ENCODE measurements at regions not wholly inside any gene's neighbourhood (a gene's known extent, or its start where the extent isn't known, plus 50 kb on each side); places are given as distances from the start of the nearest gene placed in this dataset.

DNA sequence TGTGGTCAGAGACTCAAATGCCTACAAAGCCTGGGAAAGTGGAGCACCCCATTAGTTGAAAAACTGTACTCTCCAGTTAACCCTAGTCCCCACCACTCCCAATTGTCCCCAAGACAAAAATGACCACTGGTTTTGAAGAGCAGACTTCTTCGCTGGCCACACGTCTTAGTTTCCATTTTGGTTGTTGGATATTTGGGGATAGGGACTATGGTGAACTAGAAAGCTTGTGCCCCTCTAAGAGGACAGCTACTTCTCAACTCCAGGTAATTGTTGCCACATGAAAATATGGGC lies 109.4 kb upstream of the SPRY4 start:
- DNase-seq (ENCODE audit: low read depth), result no peak

DNA sequence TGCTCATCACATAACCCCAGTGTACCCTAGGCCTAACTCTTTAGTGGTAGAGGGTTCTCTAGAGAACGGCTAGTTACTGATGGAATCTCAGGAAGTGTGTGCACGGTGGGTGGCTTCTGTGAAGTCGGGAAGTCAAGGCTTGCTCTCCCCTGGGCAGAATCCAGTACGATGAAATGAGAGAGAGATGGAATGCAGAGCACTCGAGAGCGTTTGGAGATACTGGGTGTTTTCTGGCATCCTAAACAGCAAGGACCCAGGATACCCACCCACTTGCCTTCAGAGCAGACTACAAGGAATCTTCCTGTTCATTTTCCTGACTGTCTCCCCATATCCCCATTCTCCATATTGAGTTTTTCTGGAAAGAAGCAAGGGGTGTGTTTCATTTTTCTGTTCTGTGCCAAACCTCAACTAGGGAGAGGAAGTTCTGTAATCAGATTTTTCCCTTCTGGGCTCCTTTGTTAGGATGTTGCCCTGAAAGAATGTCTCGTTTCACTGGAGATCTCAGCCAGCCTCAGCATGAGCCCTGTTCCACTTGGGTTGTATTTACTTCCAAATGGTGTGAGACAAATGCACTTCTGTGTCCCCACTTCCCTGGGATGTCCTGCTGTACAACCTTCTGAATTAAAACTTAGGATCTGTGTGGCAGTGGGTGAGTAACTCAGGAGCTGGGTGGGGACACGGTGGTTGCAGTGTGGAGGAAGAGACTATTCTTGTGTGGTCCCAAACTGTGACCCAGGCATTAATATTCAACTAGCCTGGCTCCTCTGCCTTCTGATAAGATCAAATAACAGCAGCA lies 108.9 kb upstream of the SPRY4 start:
- no peak for DNase-seq (ENCODE audit: low read depth)

DNA sequence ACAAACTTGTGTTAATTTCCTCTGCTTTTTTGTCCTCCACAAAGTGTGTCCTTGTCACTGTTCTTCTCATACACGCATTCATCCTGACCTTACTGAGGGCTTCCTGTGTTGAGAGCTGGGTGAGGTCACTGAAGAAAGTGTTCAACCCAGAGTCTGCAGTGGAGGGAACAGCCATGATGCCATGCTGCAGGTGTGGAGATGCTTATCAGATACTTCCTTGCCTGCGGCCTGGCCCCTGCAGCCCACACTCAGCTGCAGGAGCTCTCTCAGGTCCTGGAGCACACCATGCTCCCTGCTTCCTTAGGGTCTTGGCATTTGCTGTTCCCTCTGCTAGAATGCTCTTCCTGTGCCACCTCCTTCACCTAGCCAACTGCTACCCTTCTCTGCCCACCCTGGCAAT lies 108.1 kb upstream of the SPRY4 start:
- no peak for DNase-seq (ENCODE audit: low read depth)

DNA sequence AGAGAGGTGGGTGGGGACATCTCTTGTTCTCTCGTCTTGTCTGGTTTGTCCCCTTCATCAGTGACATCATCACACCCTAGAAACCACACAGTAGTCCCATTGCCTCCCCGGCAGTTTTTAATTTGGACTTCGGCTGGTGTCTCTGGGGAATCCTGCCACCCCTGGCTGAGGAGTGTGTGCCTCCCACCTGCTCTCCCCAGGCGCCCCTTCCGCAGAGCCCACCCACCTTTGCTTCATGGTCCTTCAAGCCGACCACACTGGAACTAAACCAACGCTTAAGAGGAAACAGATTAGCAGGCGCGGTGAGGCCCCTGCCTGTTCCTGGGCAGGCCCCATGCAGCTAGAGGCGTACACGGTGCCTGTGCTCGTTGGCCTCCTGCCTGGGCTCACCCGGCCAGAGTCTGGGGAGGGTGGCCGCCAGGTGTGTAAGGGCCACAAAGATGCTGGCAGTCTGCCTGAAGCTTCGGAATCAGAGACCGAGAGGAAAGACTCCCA lies 107.6 kb upstream of the SPRY4 start:
- DNase-seq (ENCODE audit: low read depth), result peak; percentile 22

DNA sequence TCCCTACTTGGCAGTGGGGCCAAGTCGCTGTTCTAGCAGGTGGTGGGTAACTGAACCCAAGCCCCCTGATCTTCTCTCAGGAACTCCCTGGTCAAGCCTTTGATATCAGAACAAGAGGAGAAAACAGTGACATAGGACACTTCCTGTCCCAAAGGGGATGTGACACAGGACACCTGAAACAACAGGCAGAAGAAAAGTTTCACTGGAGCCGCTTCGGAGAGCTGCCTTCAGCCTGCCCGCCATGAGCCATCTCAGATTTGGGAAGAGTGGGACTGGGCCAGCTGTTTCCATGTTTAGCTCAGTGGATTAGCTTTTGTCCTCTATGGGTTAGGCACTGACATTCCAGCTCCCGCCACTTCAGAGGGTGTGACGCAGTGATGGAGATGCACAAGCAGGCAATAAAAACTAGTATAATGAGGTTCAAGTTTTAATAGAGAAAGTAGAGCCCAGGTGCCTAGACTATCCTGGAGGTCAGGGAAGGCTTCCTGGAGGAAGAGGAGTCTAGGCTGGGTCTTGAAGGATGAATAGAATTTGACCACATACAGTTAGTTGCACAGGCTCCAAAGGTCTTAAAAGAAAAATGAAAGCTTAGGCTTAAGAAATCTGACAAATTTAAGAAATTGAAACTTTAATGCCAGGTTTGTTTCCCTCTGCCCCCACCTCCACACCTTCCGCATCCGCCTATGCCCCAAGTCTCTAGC lies 104.1 kb upstream of the SPRY4 start:
- DNase-seq (ENCODE audit: low read depth), result no peak

DNA sequence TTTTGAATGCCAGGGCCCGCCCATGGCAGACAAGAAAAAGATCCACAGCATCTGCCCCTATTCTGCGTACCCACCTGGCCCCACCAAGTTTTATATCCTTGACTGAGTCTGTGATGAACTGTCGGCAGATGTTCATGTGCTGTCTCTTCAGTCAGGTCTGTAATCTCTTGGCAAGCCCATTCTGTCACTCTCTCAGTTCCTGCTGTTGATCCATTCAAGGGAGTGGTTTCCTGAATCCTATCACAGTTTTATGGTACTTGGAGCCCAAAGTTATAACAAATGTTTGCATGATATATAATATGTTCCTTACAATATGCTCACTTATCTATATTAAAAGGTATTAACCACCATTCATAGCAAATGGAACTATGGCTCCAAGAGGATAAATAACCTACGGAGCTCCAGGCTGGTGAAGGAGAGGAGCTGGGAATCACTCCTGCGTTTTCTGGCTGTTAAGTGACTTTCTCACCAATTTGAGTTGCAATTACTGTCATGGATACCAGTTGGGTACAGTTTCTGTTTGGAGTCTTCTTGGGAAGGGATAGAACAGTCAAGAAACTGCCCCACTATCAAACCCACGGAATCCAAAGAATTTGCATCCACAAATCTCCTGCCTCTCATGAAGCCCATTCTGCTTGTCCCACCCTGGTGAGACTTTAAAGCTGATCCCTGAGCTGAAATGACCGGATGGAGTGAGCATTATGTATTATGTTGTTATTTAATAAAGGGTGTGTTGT lies 103.4 kb upstream of the SPRY4 start:
- DNase-seq (ENCODE audit: low read depth), result no peak

DNA sequence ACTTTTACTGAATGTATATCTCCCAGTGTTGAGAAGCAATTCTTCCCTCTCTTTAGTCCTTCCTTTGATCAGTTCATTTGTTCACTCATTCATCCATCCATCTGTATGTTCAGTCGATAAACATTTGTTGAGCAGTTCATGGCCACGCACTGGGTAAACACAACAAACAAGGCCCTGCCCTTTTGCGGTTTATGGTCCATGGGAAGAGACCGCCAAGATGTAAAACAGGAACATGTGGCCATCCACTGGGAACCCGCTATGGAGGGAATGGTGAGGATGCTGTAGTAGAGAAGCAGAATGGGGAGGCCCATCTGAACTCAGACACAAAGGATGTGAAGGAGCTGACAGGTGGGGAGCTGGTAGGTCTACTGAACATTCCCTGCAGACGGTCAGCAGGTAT lies 102.7 kb upstream of the SPRY4 start:
- DNase-seq (ENCODE audit: low read depth), result no peak

DNA sequence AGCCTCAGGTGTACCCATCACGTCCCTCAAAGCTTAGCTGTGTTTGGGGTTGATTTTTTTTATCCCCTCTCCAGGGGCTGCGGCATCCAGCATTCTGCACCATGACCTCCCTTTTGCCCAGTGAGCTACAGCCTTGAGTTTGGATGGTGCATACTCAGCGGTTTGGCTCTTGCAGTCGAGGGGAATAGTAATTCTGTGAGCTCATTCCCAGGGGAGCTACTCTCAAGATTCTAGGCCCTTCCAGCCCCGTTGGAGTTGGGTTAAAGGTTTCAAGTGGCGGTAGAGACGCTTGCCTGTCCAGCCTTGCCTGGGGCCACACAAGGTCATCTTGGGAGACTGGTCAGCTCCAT lies 102.2 kb upstream of the SPRY4 start:
- DNase-seq (ENCODE audit: low read depth), result no peak

DNA sequence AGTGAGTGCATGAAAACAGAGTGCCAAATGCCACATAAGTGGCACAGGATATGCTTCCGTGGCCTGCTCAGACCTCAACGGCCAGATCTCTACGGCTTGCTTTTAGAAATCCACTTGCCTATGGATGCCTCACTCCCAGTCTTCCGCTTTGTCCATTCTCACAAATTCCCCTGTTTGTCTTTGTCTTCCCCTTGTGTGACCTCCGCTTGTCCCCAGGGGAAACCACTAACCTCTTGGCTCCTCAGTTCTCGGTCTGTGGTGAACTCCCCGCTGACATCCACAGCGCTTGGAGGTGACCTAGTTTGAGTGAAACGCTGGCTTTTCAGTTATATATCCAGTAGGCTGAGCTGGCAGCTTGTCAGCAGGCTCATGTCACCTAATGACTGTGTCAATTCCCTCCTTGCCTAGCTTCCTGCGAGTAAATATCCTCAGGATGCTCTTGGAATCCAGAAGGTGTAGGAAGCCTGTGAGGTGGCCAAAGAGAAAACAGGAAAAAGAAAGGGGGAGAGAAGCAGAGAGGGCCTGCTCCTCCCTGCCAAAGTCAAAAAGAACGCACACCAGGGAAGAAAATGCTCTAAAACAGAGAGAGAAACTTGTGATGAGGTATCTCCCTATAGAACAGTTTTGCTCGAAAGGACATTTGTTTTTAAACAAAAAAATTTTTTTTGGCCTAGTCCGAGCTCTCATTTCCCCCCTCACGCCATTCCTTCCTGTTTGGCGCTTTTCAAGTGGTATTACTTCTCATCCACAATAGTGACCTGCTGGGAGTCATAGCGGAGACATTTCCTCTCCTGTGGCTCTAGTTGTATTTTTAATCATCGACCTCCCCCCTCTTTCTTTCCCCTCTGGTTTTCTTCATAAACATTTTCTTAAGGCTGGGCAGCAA lies 101.6 kb upstream of the SPRY4 start:
- DNase-seq (ENCODE audit: low read depth), result no peak

DNA sequence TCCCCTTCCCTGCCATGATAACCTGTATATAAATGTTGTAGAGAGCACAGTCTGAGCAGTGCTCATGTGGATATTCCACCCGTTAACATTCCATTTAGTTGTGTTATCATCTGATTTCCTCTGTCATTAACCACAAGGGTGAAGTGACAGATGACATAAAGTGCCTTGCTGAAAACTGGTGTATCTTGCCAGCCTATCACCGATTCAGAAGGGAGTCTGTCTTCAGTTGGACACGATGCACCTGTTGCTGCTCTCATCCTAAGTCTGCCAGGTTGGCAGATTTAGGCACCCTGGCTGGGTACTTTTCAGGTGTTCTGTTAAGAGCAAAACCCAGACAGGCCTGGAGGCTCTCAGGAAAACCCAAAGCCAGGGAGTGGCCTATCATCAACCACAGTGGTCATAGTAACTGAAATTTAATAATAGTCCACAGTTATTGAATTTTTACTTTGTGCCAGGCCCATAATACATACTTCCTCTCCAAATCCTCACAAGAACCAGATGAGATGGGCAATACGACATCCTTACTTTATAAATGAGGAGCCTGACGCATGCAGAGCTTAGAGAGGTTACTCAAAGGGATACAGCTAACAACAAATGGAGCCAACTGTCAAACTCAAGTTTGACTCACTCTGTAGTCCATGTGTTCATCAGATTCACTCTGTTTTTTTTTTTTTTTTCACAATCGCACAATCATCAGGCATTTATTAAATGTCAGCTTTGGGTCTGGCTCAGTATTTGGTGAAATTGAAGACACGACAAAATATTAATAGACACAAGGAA lies 100.7 kb upstream of the SPRY4 start:
- DNase-seq (ENCODE audit: low read depth), result no peak

DNA sequence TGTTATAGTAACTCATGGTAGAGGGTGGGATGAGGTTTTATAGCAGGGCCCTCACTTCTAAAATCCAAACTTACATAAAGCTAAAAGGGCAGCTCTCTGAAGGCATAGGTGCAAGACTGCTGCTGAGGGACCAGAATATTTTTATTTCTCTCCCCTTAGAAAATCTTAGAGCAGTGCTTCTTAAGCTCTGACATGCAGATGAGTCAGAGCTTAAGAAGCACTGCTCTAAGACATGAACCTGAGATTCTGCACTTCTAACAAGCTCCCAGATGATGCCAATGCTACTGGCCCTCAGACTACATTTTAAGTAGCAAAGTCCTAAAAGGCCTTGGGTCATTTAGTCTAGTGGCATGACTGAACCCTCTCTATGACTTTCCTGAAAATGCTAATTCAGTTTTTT lies 97.6 kb upstream of the SPRY4 start:
- DNase-seq (ENCODE audit: low read depth), result no peak

DNA sequence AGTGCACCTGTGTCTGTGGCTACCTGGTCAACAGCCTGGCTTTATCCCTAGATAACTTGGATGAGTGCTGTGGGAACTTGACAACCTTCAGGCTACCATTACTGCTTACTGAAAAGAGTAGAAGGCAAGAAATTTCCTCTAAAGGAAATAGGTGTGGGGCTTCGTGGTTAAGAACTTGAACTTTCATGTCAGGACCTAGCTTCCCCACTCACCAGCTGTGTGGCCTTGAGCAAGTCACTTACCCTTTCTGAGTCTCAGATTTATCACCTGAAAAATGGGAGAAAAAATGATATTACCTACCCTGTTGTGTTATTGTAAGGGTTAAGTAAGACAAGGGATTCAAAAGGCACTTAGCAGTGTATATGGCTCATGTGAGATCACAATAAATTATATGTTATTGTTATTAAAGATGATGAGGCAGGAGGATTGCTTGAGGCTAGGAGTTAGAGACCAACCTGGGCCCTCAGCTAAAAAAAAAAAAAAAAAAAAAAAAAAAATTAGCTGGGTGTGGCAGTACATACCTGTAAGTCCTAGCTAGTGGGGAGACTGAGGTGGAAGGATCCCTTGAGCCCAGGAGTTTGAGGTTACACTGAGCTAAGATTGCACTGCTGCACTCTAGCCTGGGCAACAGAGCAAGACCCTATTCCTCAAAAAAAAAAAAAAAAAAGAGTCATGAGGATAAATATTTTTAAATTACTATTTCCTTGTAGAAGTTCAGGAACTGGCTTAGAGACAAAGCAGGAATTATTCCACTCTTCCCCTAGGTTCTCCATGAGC lies 97.0 kb upstream of the SPRY4 start:
- no peak for DNase-seq (ENCODE audit: low read depth)

DNA sequence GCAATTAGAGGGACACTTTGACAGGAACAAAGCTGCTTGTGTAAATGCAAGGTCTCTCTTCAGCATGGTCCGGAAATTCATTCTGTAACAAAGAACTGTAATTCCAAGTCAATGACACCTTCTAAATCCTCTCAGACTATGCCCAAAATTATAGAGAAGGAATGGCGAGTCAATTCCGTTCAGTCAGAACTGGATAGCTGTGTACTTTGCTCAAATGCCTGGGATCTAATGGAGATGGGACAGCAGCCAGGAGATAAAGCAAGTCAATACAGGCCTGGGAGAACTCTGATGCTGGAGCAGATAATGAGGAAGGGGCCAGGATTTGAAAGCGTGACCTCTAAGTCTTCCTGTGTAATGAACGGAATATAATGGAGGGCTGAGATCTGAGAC lies 96.4 kb upstream of the SPRY4 start:
- DNase-seq (ENCODE audit: low read depth), result no peak

DNA sequence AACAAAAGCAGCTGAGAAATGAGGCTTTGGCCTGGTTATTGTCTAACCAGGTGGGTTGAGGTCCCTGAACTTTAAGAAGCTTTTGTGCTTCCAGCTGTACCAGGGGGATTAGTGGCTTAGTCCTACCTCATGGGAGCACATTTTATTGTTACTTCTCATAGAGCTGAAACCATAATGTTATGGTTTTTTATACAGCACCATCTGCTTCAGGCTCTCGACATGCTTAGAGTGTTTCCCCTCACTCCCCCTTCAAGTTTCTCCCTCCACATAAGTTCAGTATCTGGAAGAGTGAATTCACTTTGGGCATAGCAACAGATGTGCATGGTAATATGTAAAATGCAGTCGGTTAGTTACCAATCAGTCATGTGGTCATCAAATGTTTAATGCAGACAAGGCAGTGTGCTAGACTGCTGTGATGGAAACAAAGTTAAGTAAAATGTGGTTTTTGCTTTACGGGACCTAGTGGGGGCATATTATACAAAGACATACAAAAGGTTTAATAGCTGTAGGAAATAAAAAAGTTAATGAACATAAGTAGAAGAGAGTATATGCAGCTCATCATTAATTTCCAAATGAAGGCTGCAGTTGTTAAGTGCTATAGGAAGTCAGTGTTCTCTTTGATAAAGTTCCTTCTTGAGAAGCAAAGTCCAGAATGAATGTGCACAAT lies 95.9 kb upstream of the SPRY4 start:
- no peak for DNase-seq (ENCODE audit: low read depth)

DNA sequence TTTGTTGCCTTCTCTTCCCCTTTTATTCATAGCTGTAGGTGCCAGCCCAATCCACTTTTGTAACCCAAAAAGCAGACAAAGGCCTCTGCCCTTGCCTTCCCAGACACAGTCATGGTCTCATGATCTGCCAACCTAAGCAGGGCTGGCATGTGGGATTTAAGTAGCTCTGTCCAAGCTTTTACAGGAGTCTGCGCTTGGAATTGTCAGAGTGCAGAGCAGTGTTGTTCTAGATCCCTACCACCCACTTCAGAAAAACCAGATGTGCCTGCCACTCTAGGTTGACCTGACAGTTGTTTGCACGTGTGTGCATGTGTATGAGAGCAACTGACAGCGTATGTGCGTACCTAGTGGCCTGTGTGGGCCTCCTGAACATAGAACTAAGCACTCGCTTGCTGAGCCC lies 87.8 kb upstream of the SPRY4 start:
- no peak for DNase-seq (ENCODE audit: low read depth)

DNA sequence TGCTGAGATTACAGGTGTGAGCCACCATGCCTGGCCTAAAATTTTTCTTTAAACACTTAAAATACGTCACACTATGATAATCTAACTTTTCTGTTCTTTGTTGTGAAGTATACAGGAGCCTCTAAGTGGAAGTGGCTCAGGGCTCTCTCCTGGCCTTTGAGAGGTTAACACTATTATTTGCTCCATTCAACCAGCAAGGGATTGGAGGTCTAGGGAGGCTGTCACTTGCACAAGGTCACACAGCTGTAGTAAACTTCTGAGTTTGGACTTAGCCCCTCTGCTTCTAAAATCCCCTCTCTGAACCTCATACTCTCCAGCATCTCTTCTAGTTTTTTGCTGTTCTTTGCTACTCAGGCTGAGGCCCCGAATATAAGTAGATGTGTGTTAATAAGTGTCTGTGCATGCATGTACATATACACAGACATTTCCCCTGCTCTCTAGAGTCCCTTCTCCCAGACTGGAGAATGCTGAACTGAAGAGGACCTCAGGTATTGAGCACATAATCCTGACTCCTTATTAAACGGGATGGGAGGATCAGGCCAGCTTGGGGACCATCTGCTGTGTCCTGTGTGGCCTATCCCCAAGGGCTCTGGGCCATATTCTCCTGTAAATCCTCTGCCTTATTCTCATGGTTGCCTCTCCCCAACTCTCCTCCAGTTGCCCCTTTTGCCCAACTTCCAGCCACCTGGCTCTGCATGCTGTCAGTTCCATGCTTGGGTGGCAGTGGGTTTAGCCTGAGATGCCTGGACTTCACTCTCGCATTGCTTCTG lies 87.0 kb upstream of the SPRY4 start:
- DNase-seq (ENCODE audit: low read depth), result no peak

DNA sequence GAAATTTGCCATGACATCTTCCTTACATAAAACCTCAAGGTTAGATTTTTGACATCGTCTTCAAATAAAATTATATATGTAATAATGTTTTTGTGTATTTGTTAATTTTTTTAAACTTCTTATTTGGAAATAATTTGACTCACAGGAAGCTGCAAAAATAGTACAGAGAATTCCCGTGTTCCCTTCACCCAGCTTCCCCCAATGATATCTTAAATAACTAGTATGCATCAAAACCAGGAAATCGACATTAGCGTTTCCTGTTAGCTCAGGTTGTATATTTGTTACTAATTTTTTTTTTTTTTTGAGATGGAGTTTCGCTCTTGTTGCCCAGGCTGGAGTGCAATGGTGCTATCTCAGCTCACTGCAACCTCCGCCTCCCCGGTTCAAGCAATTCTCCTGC lies 86.3 kb upstream of the SPRY4 start:
- DNase-seq (ENCODE audit: low read depth), result no peak

DNA sequence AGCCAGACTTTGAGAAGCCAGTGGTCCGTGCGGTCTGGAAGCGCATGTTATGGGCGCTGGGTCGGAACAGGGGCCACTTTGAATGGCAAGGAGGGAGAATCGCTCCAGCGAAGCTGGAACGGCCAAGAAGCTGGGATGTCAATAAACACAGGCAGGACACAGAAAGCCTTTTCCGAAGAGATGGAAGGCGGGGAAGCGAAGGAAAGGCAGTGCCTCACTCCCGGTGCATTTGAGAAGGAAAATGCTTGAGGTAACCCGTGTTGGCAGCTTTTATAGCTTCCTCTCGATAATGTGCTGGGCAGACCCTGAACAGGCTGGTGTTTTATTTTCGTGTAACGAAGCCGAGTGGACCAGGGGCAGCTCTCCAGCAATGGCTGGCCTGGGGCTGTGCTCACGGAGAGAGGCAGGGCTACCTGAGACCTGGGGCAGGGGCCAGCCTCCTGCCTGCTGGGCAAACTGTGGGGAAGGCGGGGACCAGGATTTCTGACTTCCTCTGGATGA lies 84.2 kb upstream of the SPRY4 start:
- no peak for DNase-seq (ENCODE audit: low read depth)

DNA sequence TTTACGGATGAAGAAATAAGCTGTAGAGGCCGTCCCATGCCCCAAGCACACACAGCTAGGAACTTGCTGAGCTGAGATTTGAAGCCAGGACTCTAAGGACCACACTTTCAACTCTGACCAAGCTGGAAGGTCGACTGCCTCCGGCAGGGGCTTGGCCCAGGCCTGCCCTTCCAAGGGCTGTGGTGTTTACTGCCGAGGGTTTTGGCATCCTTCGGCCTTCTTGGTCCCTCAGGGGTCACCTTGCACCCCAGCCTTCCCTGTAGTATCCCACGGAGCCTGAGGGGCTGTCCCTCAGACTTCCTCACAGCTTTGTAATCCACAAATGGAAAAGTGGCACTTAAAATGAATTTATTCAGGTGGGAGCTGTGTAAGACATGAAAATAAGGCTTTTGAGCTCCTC lies 83.7 kb upstream of the SPRY4 start:
- DNase-seq (ENCODE audit: low read depth), result no peak
